OCI-M1 (cell line): ENCODE measurements at regions not wholly inside any gene's neighbourhood (a gene's known extent, or its start where the extent isn't known, plus 50 kb on each side); places are given as distances from the start of the nearest gene placed in this dataset.
"Not testable (repeated sequence)": the region's sequence is repeated elsewhere in the genome, so short reads cannot be mapped to it uniquely, and the experiment has no call there.

Experiments
- DNase-seq: peaks from one replicate; lab custom pipeline; 2025; lab: John Stamatoyannopoulos, UW

GRCh38 chr16:29130131-29130711 is 145.4 kb downstream of the LAT start:
- DNase-seq: not testable (repeated sequence)

- not testable (repeated sequence) for DNase-seq
Observed at GRCh38 chr16:29129458-29130038, 144.7 kb downstream of the LAT start.

DNA sequence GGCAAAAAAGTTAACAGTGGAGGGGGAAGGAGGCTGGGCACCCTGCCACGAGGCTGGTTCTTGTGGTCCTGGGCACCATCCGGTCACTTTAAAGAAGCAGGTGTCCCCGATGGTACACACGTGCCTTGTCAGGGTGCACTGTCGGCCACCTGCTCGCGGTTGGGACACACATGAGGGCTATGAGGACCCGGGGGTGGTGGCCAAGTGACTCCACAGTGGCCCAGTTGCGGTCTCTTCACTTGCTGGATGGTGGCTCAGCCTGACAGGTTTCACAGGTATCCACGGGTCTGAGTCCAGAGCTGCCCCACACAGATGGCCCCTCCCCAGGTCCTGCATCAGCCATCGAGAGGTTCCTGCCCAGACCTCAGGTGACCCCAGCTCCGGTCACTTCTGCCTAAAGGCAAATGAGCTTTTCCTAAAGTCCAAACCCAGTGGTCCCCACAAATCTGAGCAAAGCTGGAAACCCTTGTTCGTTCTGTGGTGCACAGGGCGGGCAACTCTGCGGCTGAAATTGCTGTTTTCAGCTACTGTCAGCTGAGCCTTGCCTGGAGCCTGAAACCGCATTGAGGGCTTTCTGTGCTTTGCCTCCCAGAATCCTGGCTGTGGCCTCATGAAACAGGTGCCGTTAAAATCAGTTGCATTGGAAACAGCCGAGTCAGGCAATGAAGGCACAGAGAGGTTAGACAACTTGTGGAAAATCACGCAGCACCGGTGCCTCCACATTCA is 144.0 kb downstream of the LAT start:
- not testable (repeated sequence) for DNase-seq

DNA sequence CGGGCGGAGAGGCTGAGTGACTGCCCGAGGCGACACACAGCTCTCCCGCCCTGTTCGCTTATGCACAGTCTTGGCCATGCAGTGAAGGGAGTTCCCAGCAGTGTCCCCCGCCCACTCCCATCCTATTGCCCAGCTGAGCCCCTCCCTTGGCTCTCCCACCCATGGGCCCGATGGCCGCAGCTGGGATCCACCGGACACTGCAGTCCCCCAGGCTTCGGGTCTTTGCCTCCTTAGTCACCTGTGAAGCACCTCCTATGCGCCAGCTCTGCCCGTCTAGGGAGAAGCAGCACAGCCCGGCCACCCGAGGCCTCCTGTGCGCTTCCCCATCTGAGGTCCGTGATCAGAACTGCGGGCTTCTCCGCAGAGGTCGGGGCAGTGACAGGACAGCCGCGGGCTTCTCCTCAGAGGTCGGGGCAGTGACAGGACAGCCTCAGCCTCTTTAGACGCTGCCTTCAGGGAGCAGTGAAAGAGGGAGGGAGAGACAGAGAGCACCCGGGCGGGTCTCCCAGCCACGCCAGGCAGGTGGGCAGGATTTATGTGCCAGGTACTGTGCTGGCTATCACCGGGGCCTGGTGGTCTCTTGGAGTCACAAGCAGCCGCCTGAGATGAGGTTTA is 143.1 kb downstream of the LAT start:
- DNase-seq: not testable (repeated sequence)

GRCh38 chr16:29126616-29127015 is 141.8 kb downstream of the LAT start:
- DNase-seq: no peak

DNA sequence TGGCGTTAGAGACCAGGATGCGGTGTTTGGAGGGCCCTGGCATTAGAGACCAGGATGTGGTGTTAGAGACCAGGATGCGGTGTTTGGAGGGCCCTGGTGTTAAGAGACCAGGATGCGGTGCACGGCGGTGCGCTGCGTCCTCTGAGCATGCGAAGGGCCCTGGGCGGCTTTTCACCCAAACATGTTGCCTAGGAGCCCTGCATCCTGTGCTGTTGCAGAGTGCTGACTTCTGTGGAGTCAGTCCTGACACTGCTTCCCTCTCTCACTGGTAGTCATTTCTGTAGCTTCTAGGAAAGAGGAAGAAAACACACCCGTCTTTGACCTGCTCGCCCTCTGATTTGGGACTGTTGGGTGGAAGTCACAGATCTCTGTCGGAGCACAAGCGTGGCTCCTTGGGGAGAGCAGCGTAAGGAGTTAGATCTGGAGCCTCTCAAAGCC is 141.2 kb downstream of the LAT start:
- DNase-seq: peak; percentile 76

DNA sequence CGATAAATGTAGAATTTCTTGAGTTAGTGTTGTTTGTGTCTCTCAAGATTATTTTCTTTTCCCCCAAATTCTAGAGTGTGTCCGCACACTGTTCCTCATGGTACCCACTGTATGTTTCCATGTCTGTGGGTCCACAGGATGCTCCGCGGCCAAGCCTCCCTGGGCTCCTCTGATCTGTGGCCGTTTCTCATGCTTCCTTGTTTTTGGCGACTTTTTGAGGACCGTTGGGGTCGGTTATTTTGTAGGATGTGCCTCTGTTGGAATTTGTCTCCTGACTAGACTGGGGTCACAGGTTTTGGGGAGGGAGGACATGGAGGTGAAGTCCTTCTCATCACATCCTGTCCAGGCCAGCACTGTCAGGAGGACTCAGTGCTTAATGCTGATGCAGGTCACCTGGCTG is 140.0 kb downstream of the LAT start:
- DNase-seq: no peak

- DNase-seq: not testable (repeated sequence)
Observed at GRCh38 chr16:29124162-29124561, 139.3 kb downstream of the LAT start.

GRCh38 chr16:29120680-29121079 is 135.8 kb downstream of the LAT start:
- DNase-seq: not testable (repeated sequence)

- peak; percentile 63 for DNase-seq
Observed at GRCh38 chr16:29118301-29118957, 133.6 kb downstream of the LAT start.

DNA sequence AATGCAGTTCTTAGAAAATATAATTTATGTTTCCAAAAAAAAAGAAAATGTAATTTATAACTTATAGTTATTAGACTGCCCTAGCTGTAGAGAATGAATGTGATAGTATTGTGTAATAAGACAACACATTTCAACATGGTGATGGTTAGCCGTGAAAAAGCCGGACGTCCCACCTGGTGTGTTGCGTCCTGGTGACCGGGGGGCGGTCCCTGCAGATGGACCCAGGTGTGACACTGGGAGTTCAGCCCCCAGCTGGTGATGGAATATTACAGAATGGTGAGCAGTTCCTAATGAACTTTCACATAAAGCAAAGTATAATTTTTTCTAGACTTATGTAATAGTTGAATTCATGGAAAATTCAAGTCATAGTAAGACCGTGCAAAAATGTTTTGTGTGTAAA is 132.8 kb downstream of the LAT start:
- no peak for DNase-seq

DNA sequence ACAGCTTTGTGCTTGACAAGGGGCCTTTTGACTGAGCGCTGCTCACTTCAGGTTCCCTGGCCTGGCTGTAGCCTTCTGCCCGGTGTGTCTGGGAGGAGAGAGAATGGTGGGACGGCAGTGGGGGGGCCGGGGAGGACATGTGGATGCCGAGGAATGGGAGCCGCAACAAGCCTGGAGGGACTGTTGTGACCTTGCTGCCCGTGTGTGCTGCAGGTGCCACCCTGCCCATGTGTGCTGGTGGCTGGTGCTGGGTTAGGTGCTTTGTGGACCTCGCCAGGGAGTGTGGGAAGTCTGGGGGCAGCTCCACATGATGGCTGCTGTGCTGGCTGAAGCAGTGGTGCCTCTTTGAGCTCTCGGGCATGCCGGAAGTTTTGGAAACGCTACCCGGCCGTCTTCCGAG is 132.1 kb downstream of the LAT start:
- no peak for DNase-seq

DNA sequence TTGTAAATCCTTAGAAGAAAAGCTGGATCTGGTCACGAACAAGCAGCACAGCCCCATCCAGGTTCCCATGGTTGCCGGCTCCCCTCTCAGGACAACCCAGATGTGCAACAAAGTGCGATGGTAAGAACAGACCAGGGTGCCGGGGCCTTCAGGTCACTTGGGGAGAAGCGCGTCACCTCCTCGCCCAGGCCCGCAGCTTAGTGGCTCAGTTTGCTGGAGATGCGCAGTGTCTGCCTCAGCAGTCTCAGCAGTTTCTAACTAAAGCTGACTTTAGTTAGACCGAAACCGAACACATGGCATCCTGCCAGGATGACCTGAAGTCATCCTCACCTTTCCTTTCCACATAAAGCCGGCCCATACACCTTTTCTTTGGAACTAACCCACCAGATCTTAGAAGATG is 131.4 kb downstream of the LAT start:
- not testable (repeated sequence) for DNase-seq

- DNase-seq: not testable (repeated sequence)
Observed at GRCh38 chr16:29115802-29116141, 130.9 kb downstream of the LAT start.

DNA sequence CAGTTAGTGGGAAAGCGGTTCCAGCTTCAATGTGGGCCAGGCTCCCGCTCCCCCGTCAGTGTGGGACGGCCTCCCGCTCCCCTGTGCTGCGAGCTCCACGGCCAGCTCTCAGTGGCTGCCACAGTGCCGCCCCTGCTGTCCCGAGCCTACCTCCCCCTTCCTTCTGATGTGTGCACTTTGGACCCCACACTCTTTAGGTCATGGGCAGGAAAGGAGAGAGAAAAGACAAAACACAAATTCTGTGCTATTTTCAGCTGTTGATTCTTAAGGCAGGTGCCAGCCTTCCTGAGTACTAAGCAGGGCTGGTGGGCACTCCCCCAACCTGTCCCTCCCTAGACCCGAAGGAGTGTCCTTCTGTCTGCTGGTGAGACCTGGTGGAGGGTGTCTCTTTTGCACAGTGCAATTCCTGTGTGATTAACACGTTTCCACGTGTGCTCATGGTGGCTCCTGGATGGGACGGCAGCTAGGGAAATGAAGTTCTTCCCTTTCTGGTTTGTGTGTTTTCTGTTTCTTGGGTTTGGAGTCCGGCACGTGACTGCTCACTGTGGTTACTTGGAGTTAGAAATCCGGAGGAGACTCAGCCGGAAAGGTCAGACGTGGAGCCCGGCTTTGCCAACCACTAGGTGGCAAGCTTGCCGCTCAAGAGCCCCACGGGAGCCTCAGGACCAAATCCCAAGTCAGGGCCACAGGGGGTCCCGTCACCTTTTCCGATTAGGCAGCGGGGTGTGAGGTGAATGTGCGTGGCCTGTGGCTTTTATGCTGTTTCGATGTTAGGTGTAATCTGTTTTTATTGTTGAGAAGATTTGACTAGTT is 130.3 kb downstream of the LAT start:
- DNase-seq: not testable (repeated sequence)

- DNase-seq: no peak
Observed at GRCh38 chr16:29114574-29114973, 129.7 kb downstream of the LAT start.

DNA sequence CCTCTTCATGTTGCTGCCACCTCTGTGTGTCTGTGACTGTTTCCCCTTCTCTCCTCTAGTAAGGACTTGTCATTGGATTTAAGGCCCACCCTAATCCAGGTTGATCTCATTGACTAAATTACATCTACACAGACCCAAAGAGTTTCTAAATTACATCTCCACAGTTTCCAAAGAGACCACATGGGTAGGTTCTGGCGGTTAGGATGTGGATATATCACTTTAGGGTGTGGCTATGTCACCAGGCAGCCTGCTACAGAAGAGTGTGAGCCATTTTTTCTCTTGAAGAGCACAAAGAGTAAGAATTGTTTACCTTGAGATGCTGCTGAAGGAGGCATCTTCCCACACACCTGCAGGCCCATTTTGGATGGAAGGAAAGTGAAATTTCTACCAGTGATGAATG is 128.6 kb downstream of the LAT start:
- DNase-seq: not testable (repeated sequence)

GRCh38 chr16:29112755-29113347 is 128.0 kb downstream of the LAT start:
- DNase-seq: no peak

DNA sequence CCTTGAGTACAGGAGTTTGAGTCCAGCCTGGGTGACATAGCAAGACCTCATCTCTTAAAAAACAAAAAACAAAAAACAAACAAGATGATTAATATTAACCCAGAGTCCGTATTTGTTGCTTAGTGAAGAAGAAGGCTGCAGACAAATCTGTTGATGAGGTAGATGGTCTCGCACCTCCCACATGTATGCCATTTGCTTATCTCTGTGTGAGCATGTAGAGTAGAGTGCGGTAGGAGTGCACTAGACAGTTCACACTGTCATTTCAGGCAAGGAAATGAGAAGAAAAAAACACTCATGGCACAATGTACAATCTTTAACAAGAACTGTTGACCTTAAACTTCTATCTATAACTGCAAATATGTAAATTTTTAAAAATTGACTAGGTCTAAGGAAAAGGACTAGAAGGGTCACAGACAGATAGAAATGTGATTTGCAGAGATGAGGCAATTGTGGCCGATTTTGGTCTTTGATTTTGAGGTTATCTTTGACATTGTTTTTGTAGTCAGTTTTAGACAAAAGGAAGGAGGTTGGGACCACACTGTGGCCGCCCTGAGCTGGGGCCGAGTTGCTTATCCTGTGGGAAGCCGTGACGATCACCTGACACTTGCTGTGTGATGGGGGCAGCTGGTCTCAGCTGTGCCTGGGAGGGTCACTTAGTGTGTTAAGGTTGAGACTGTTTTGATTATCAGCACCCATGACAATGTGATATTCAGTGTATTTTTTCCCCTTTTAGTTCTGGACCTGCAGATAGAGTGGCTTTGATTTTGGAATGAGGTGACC is 127.2 kb downstream of the LAT start:
- DNase-seq: not testable (repeated sequence)

GRCh38 chr16:29111421-29111820 is 126.6 kb downstream of the LAT start:
- DNase-seq: no peak
